B cell (primary cell): ENCODE measurements at regions not wholly inside any gene's neighbourhood (a gene's known extent, or its start where the extent isn't known, plus 50 kb on each side); places are given as distances from the start of the nearest gene placed in this dataset.

Source experiments
- ATAC-seq: fragments of 200-7000 bp; cut with Tn5 transposase; one replicate; pipeline ENCODE4 v1.10.0; 2021; ENCODE audit warnings: low read depth, mild to moderate bottlenecking, moderate number of reproducible peaks, moderate library complexity
- CTCF ChIA-PET: fragments of 350-600 bp; sonication (Branson Sonifier 250); formaldehyde crosslinking; loops from one replicate; lab custom pipeline; 2021; ENCODE audit warnings: antibody characterized with exemption, inconsistent platforms; lab: Charles Lee
- POLR2A ChIA-PET: fragments of 350-600 bp; sonication (Branson Sonifier 250); formaldehyde crosslinking; loops from one replicate; lab custom pipeline; 2021; ENCODE audit warnings: antibody characterized with exemption; lab: Charles Lee
- DNase-seq: peaks from one replicate; pipeline ENCODE4 v3.0.0; 2013
- H2AFZ ChIP-seq: 2 replicates; pipeline ENCODE4 v1.6.1; 2012; ENCODE audit warnings: mild to moderate bottlenecking, low read depth, low read length; ENCODE audit not compliant: insufficient read depth, poor library complexity, severe bottlenecking
- H3K27ac ChIP-seq, 2 donors: 1 replicate in 1 of 2; 2 replicates in 1 of 2; pipeline ENCODE4 v1.5.1; 2012 to 2013; ENCODE audit warnings: low read length in 2 of 2, mild to moderate bottlenecking in 2 of 2, moderate library complexity in 1 of 2
- H3K27me3 ChIP-seq, 4 experiments: fragments of 200-600 bp in 1 of 4; sonication (generic) in 1 of 4; replicated peaks in 1 of 4; 1 replicate in 2 of 4; 2 replicates in 2 of 4; pipeline versions ENCODE4 v1.6.1 to v1.7.0; 2013 to 2016; ENCODE audit warnings: low read length in 3 of 4, mild to moderate bottlenecking in 2 of 4, mixed read lengths in 1 of 4, moderate library complexity in 1 of 4; ENCODE audit not compliant: insufficient read depth in 4 of 4, control insufficient read depth in 3 of 4; ENCODE audit errors: control extremely low read depth in 1 of 4
- H3K36me3 ChIP-seq, 2 experiments: replicated peaks in 1 of 2; 1 replicate in 1 of 2; 2 replicates in 1 of 2; pipeline versions ENCODE4 v1.6.1 to v1.7.1; 2013; ENCODE audit warnings: low read length in 1 of 2; ENCODE audit not compliant: insufficient read depth in 2 of 2, control insufficient read depth in 1 of 2; ENCODE audit errors: control extremely low read depth in 1 of 2, extremely low read depth in 1 of 2
- H3K4me1 ChIP-seq, 2 donors: fragments of 200-600 bp in 1 of 2; sonication (generic) in 1 of 2; 1 replicate in 1 of 2; 2 replicates in 1 of 2; pipeline versions ENCODE4 v1.5.1 to v1.6.1; 2013 to 2017; ENCODE audit warnings: low read length in 2 of 2; ENCODE audit not compliant: control insufficient read depth in 2 of 2, insufficient read depth in 2 of 2
- H3K4me2 ChIP-seq: replicated peaks from 2 replicates; pipeline ENCODE3; 2012; ENCODE audit warnings: mild to moderate bottlenecking, low read depth, low read length; ENCODE audit not compliant: poor library complexity, severe bottlenecking
- H3K4me3 ChIP-seq, 5 experiments: fragments of 200-600 bp in 1 of 5; sonication (generic) in 1 of 5; 1 replicate in 3 of 5; 2 replicates in 2 of 5; pipeline versions ENCODE4 v1.5.1 to v1.7.0; 2011 to 2016; ENCODE audit warnings: low read length in 4 of 5, mild to moderate bottlenecking in 4 of 5, low read depth in 2 of 5, control low read depth in 1 of 5, moderate library complexity in 1 of 5; ENCODE audit not compliant: insufficient read depth in 1 of 5; ENCODE audit errors: control extremely low read depth in 1 of 5, extremely low read depth in 1 of 5
- H3K79me2 ChIP-seq: fragments of 200-600 bp; sonication (generic); one replicate; pipeline ENCODE4 v1.6.0; 2016; ENCODE audit warnings: low read length; ENCODE audit not compliant: control insufficient read depth, insufficient read depth
- H3K9ac ChIP-seq: fragments of 200-600 bp; sonication (generic); 2 replicates; pipeline ENCODE4 v1.6.1; 2017; ENCODE audit warnings: mild to moderate bottlenecking, low read length, moderate library complexity
- H3K9me3 ChIP-seq, 3 donors: one replicate each; pipeline versions ENCODE4 v1.6.1 to v1.7.1; 2013; ENCODE audit warnings: low read length in 2 of 3; ENCODE audit not compliant: control insufficient read depth in 2 of 3, insufficient read depth in 1 of 3; ENCODE audit errors: control extremely low read depth in 1 of 3
- H4K20me1 ChIP-seq: 2 replicates; pipeline ENCODE4 v1.6.0; 2012; ENCODE audit warnings: mild to moderate bottlenecking, low read length; ENCODE audit not compliant: insufficient read depth, control insufficient read depth, poor library complexity, severe bottlenecking
- H3K27ac Mint-ChIP-seq: one replicate; pipeline ENCODE4 v1.8.0; 2021; ENCODE audit warnings: mixed read lengths
- H3K27me3 Mint-ChIP-seq: one replicate; pipeline ENCODE4 v1.8.0; 2021; ENCODE audit warnings: mixed read lengths
- H3K4me1 Mint-ChIP-seq: one replicate; pipeline ENCODE4 v1.8.0; 2021; ENCODE audit warnings: mixed read lengths
- H3K4me3 Mint-ChIP-seq: one replicate; pipeline ENCODE4 v1.8.0; 2021; ENCODE audit warnings: mixed read lengths
- H3K9me3 Mint-ChIP-seq: one replicate; pipeline ENCODE4 v1.8.0; 2022; ENCODE audit warnings: mixed read lengths; ENCODE audit not compliant: insufficient read depth
- CTCF ChIP-seq: fragments of 200-600 bp; IDR thresholded peaks from one replicate; pipeline ENCODE4 v1.8.0; 2022; ENCODE audit warnings: antibody characterized with exemption, mild to moderate bottlenecking
- EZH2 ChIP-seq: IDR thresholded peaks from 2 replicates; pipeline ENCODE4 v1.6.1; 2012; ENCODE audit warnings: borderline replicate concordance, low read depth, mild to moderate bottlenecking, moderate library complexity, low read length; ENCODE audit not compliant: insufficient read depth, poor library complexity, severe bottlenecking
- WGBS: methylation state at CpG from one replicate; pipeline ENCODE4 v1.1.5; 2013; ENCODE audit warnings: missing lambda C conversion rate; ENCODE audit not compliant: insufficient coverage; 5-methylcytosine and 5-hydroxymethylcytosine counted together
- intact Hi-C: fragments of 100-400 bp; cut with micrococcal nuclease; formaldehyde crosslinking; loops from one replicate; pipeline ENCODE4 v1.10.0; 2022

- H3K4me2 ChIP-seq, result no peak overlapping the region
- ATAC-seq, result no peak
- no peaks in the 10 kb centered on the region for H3K9me3 ChIP-seq
- no peak overlapping the region for H3K4me3 ChIP-seq
- Mint-ChIP-seq H3K27ac (no peak overlapping the region), H3K9me3 (no peaks in the 10 kb centered on the region), H3K4me3 (no peak overlapping the region), H3K27me3 (no peaks in the 10 kb centered on the region), H3K4me1 (no peaks in the 10 kb centered on the region)
- H2AFZ ChIP-seq, result no peak overlapping the region
- H3K4me1 ChIP-seq, result no peaks in the 10 kb centered on the region
- WGBS, result 82% methylated on average over 1 of the region's 2 CpGs
- ChIA-PET CTCF (interaction anchor here (0.5 kb wide), 1 partner anchor 1011 kb away, joined by 6 read pairs; no protein-coding TSS in a partner anchor), POLR2A (no interaction called here)
- no peak overlapping the region for H3K9ac ChIP-seq
- no peak overlapping the region for H3K27ac ChIP-seq
- no peaks in the 10 kb centered on the region for H3K27me3 ChIP-seq
- DNase-seq, result no peak
- H3K79me2 ChIP-seq, result no peaks in the 10 kb centered on the region
- H4K20me1 ChIP-seq, result no peaks in the 10 kb centered on the region
- intact Hi-C loops, result no loop called here
- no peak for TF ChIP-seq CTCF
- no peak for TF ChIP-seq EZH2
- no peaks in the 10 kb centered on the region for H3K36me3 ChIP-seq
Measured at GRCh38 chr1:65694933-65695332, 97.8 kb upstream of the PDE4B start.

- no peaks in the 10 kb centered on the region for H3K9me3 Mint-ChIP-seq
- Histone ChIP-seq H4K20me1 (no peaks in the 10 kb centered on the region), H3K27me3 (no peaks in the 10 kb centered on the region), H3K9me3 (no peaks in the 10 kb centered on the region), H3K4me2 (no peak overlapping the region), H3K4me3 (no peak overlapping the region), H2AFZ (no peak overlapping the region), H3K79me2 (no peaks in the 10 kb centered on the region), H3K36me3 (no peaks in the 10 kb centered on the region), H3K4me1 (no peaks in the 10 kb centered on the region), H3K9ac (no peak overlapping the region), H3K27ac (no peak overlapping the region)
- ATAC-seq, result no peak
- ChIA-PET CTCF (interaction anchor here (2.6 kb wide), 1 partner anchor 11 kb away, joined by 11 read pairs; no protein-coding TSS in a partner anchor), POLR2A (no interaction called here)
- no peak for TF ChIP-seq CTCF
- TF ChIP-seq EZH2, result no peak
- peaks cover 4% of the 10 kb centered on the region for H3K27me3 Mint-ChIP-seq
- DNase-seq, result no peak
- intact Hi-C loops, result no loop called here
- H3K4me3 Mint-ChIP-seq, result no peak overlapping the region
- H3K27ac Mint-ChIP-seq, result no peak overlapping the region
- no peaks in the 10 kb centered on the region for H3K4me1 Mint-ChIP-seq
- WGBS, result 100% methylated on average over 2 of the region's 2 CpGs
Measured at GRCh38 chr1:65698590-65698989, 94.1 kb upstream of the PDE4B start.
